ENCODE measurements at regions not wholly inside any gene's neighbourhood (a gene's known extent, or its start where the extent isn't known, plus 50 kb on each side); places are given as distances from the start of the nearest gene placed in this dataset.

GRCh38 chr14:106838991-106839769 lies 1312.8 kb downstream of the TMEM121 start:
- Histone ChIP-seq H3K4me3 (no peak overlapping the region), H3K36me3 (no peaks in the 10 kb centered on the region), H3K9me3 (no peaks in the 10 kb centered on the region), H3K27me3 (peaks cover 0 to 11% (median 0%) of the 10 kb centered on the region in 9 donors), H3K27ac (no peak overlapping the region), H3K4me1 (peaks cover 0 to 9% (median 0%) of the 10 kb centered on the region in 12 donors)
- ATAC-seq (no peak), DNase-seq (no peak)
- intact Hi-C loops (cut with DNase I): no loop called here
- 77 to 82% (median 80%) methylated on average over 18 of the region's 18 CpGs for WGBS, 4 donors
- no peak for TF ChIP-seq CTCF (IDR thresholded peaks at IDR 0.05)
- no peak for TF ChIP-seq POLR2A (IDR thresholded peaks at IDR 0.05)

- no peak for ATAC-seq
- 46 to 65% (median 50%) methylated on average over 2 of the region's 2 CpGs for WGBS, 4 donors
- H3K27me3 ChIP-seq: peaks cover 0 to 21% (median 0%) of the 10 kb centered on the region in 9 donors
Observed at GRCh38 chr14:106840258-106840657, 1313.9 kb downstream of the TMEM121 start.

DNA sequence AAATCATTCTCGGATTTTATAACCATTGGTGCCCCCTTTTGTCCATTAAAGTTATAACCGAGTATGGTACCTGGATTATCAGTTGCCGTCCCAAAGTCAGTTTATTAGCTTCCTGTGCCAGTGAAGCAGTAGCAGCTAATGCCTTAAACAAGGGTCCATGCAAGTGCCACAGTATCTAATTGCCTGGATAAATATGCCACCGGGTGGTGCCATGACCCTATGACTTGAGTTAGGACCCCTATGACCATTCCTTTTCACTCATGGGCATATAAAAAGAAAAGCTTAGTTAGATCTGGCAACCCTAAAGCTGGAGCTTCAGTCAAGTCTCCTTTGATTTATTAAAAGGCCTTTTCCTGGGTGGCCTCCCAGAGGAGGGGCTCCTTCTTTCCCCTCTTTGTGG lies 1314.6 kb downstream of the TMEM121 start:
- Histone ChIP-seq H3K9me3 (no peaks in the 10 kb centered on the region), H3K36me3 (no peaks in the 10 kb centered on the region), H3K27me3 (peaks cover 0 to 21% (median 0%) of the 10 kb centered on the region in 9 donors), H3K27ac (no peak overlapping the region), H3K4me3 (no peak overlapping the region), H3K4me1 (peaks cover 0 to 13% (median 0%) of the 10 kb centered on the region in 12 donors)
- DNase-seq: no peak
- intact Hi-C loops (cut with DNase I): no loop called here
- TF ChIP-seq POLR2A (IDR thresholded peaks at IDR 0.05): no peak
- no peak for TF ChIP-seq CTCF (IDR thresholded peaks at IDR 0.05)
- ATAC-seq: no peak
- 81 to 90% (median 83%) methylated on average over 4 of the region's 4 CpGs for WGBS, 4 donors

More at GRCh38 chr14:106840258-106840657, 1313.9 kb downstream of the TMEM121 start:
- Histone ChIP-seq H3K9me3 (no peaks in the 10 kb centered on the region), H3K36me3 (no peaks in the 10 kb centered on the region), H3K27ac (no peak overlapping the region), H3K4me3 (no peak overlapping the region), H3K4me1 (peaks cover 0 to 9% (median 0%) of the 10 kb centered on the region in 12 donors)
- no peak for TF ChIP-seq POLR2A (IDR thresholded peaks at IDR 0.05)
- no peak for TF ChIP-seq CTCF (IDR thresholded peaks at IDR 0.05)
- intact Hi-C loops (cut with DNase I): no loop called here
- no peak for DNase-seq

DNA sequence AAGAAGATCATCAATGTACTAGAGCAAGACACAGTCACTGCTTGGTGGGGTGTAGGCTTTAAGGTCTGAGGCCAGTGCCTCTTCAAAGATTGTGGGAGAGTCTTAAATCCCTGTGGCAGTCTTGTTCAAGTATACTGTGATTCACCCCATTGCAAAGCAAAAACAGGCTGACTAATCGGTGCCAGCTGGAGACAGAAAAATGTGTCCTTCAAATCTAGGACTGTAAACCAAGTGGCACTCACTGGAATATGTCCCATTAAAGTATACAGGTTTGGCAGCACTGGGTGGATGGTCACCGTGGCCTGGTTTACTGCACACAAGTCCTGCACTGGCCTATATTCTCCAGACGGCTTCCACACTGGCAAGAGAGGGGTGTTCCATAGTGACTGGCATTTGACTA lies 1315.3 kb downstream of the TMEM121 start:
- intact Hi-C loops (cut with DNase I): no loop called here
- Histone ChIP-seq H3K27me3 (peaks cover 0 to 21% (median 0%) of the 10 kb centered on the region in 9 donors), H3K4me1 (peaks cover 0 to 16% (median 0%) of the 10 kb centered on the region in 12 donors), H3K9me3 (no peaks in the 10 kb centered on the region), H3K4me3 (no peak overlapping the region), H3K36me3 (no peaks in the 10 kb centered on the region), H3K27ac (no peak overlapping the region)
- 71 to 82% (median 78%) methylated on average over 3 of the region's 3 CpGs for WGBS, 4 donors
- TF ChIP-seq POLR2A (IDR thresholded peaks at IDR 0.05) (no peak), CTCF (IDR thresholded peaks at IDR 0.05) (no peak)
- ATAC-seq (no peak), DNase-seq (no peak)

All from heart left ventricle (tissue), 16 donors.